Left hindlimb (tissue), 1 donor: ENCODE measurements at regions not wholly inside any gene's neighbourhood (a gene's known extent, or its start where the extent isn't known, plus 50 kb on each side); places are given as distances from the start of the nearest gene placed in this dataset.
"Not testable (repeated sequence)": the region's sequence is repeated elsewhere in the genome, so short reads cannot be mapped to it uniquely, and the experiment has no call there.

Experiments used
- DNase-seq: peaks from one replicate; pipeline ENCODE4 v3.0.0-alpha.2; 2018

- DNase-seq, result peak; percentile 86
Observed at GRCh38 chr16:22436823-22437652, 62.6 kb upstream of the CDR2 start.

- DNase-seq, result not testable (repeated sequence)
Observed at GRCh38 chr16:22436326-22436822, 62.0 kb upstream of the CDR2 start.

GRCh38 chr16:22431314-22431713 lies 56.9 kb upstream of the CDR2 start:
- DNase-seq, result not testable (repeated sequence)

GRCh38 chr16:22428654-22429053 lies 54.2 kb upstream of the CDR2 start:
- DNase-seq, result no peak

- DNase-seq, result no peak
Observed at GRCh38 chr16:22427556-22427955, 53.1 kb upstream of the CDR2 start.

- DNase-seq, result no peak
Observed at GRCh38 chr16:22425847-22426246, 51.4 kb upstream of the CDR2 start.

GRCh38 chr16:22425036-22425801 lies 50.8 kb upstream of the CDR2 start:
- peak; percentile 89 for DNase-seq

- DNase-seq, result peak; percentile 60
Observed at GRCh38 chr16:22424161-22424937, 49.9 kb upstream of the CDR2 start.
